Common myeloid progenitor, CD34-positive (primary cell): ENCODE measurements at regions not wholly inside any gene's neighbourhood (a gene's known extent, or its start where the extent isn't known, plus 50 kb on each side); places are given as distances from the start of the nearest gene placed in this dataset.
"Not testable (repeated sequence)": the region's sequence is repeated elsewhere in the genome, so short reads cannot be mapped to it uniquely, and the experiment has no call there.

Source experiments
- CTCF ChIA-PET: fragments of 350-600 bp; sonication (Branson Sonifier 250); formaldehyde crosslinking; loops from one replicate; lab custom pipeline; 2021; ENCODE audit warnings: antibody characterized with exemption; lab: Charles Lee
- POLR2A ChIA-PET: fragments of 350-600 bp; sonication (Branson Sonifier 250); formaldehyde crosslinking; loops from one replicate; lab custom pipeline; 2021; ENCODE audit warnings: antibody characterized with exemption; lab: Charles Lee
- DNase-seq, 3 donors: peaks; one replicate each; pipeline versions ENCODE4 v3.0.0 to v3.0.0-alpha.2; 2013
- H3K27ac ChIP-seq, 2 experiments: 1 replicate in 1 of 2; 2 replicates in 1 of 2; pipeline ENCODE4 v1.7.0; 2013; ENCODE audit warnings: inconsistent platforms in 2 of 2, low read length in 2 of 2, mild to moderate bottlenecking in 2 of 2, low read depth in 1 of 2, moderate library complexity in 1 of 2; ENCODE audit not compliant: severe bottlenecking in 2 of 2, insufficient read depth in 1 of 2, poor library complexity in 1 of 2
- H3K27me3 ChIP-seq, 5 experiments: replicated peaks in 2 of 5; 1 replicate in 3 of 5; 2 replicates in 2 of 5; pipeline versions ENCODE4 v1.6.1 to v1.7.0; 2013; ENCODE audit warnings: low read length in 4 of 5, mild to moderate bottlenecking in 2 of 5, moderate library complexity in 2 of 5, inconsistent platforms in 1 of 5; ENCODE audit not compliant: insufficient read depth in 5 of 5, control insufficient read depth in 4 of 5
- H3K36me3 ChIP-seq, 4 experiments: 1 replicate in 2 of 4; 2 replicates in 2 of 4; pipeline versions ENCODE4 v1.6.1 to v1.7.0; 2013; ENCODE audit warnings: low read length in 3 of 4, control low read depth in 1 of 4, mild to moderate bottlenecking in 1 of 4; ENCODE audit not compliant: control insufficient read depth in 4 of 4, insufficient read depth in 4 of 4
- H3K4me1 ChIP-seq, 4 experiments: 1 replicate in 3 of 4; 2 replicates in 1 of 4; pipeline versions ENCODE4 v1.6.1 to v1.7.1; 2013; ENCODE audit warnings: low read length in 3 of 4, mild to moderate bottlenecking in 3 of 4, control low read depth in 1 of 4, inconsistent platforms in 1 of 4, moderate library complexity in 1 of 4; ENCODE audit not compliant: control insufficient read depth in 4 of 4, insufficient read depth in 4 of 4; ENCODE audit errors: control extremely low read depth in 1 of 4
- H3K4me3 ChIP-seq, 7 experiments: 1 replicate in 4 of 7; 2 replicates in 3 of 7; pipeline versions ENCODE4 v1.5.1 to v1.7.0; 2013; ENCODE audit warnings: mild to moderate bottlenecking in 7 of 7, low read length in 6 of 7, moderate library complexity in 6 of 7, inconsistent platforms in 2 of 7, low read depth in 2 of 7, control low read depth in 1 of 7; ENCODE audit not compliant: insufficient read depth in 4 of 7, control insufficient read depth in 1 of 7; ENCODE audit errors: extremely low read depth in 1 of 7
- H3K9me3 ChIP-seq, 5 experiments: 1 replicate in 4 of 5; 2 replicates in 1 of 5; pipeline versions ENCODE4 v1.6.1 to v1.7.1; 2013; ENCODE audit warnings: low read length in 4 of 5, mild to moderate bottlenecking in 2 of 5, inconsistent platforms in 1 of 5, low read depth in 1 of 5, moderate library complexity in 1 of 5; ENCODE audit not compliant: control insufficient read depth in 4 of 5, insufficient read depth in 2 of 5; ENCODE audit errors: control extremely low read depth in 1 of 5
- WGBS: methylation state at CpG from one replicate; pipeline ENCODE4 v1.1.5; 2013; ENCODE audit not compliant: insufficient coverage; 5-methylcytosine and 5-hydroxymethylcytosine counted together

- POLR2A ChIA-PET = no interaction called here
- no CpG with 5 or more reads among the region's 1 CpG for WGBS
- no peaks in the 10 kb centered on the region for H3K36me3 ChIP-seq
- H3K27me3 ChIP-seq = no peaks in the 10 kb centered on the region
- no peak overlapping the region for H3K27ac ChIP-seq
- H3K4me3 ChIP-seq = no peak overlapping the region
- no peak for DNase-seq
- H3K9me3 ChIP-seq = no peaks in the 10 kb centered on the region
- CTCF ChIA-PET = no interaction called here
- no peaks in the 10 kb centered on the region for H3K4me1 ChIP-seq
Measured at GRCh38 chr11:42972741-42973140, 339.1 kb upstream of the API5 start.

- no peaks in the 10 kb centered on the region for H3K27me3 ChIP-seq
- POLR2A ChIA-PET = no interaction called here
- WGBS = 77% methylated on average over 4 of the region's 4 CpGs
- no peak for DNase-seq
- H3K4me3 ChIP-seq = no peak overlapping the region
- H3K36me3 ChIP-seq = no peaks in the 10 kb centered on the region
- H3K9me3 ChIP-seq = no peaks in the 10 kb centered on the region
- CTCF ChIA-PET = no interaction called here
- no peak overlapping the region for H3K27ac ChIP-seq
- no peaks in the 10 kb centered on the region for H3K4me1 ChIP-seq
Measured at GRCh38 chr11:42974510-42975179, 337.2 kb upstream of the API5 start.

GRCh38 chr11:42975180-42975529 lies 336.6 kb upstream of the API5 start:
- ChIA-PET POLR2A (no interaction called here), CTCF (no interaction called here)
- no peaks in the 10 kb centered on the region for H3K36me3 ChIP-seq
- no peak overlapping the region for H3K27ac ChIP-seq
- DNase-seq = no peak
- no peaks in the 10 kb centered on the region for H3K4me1 ChIP-seq
- no peak overlapping the region for H3K4me3 ChIP-seq
- H3K9me3 ChIP-seq = no peaks in the 10 kb centered on the region
- no peaks in the 10 kb centered on the region for H3K27me3 ChIP-seq
- 0% methylated on average over 1 of the region's 1 CpG for WGBS

GRCh38 chr11:42976636-42977217 lies 335.1 kb upstream of the API5 start:
- no peak overlapping the region for H3K27ac ChIP-seq
- no peaks in the 10 kb centered on the region for H3K36me3 ChIP-seq
- no peak for DNase-seq
- no peaks in the 10 kb centered on the region for H3K4me1 ChIP-seq
- H3K4me3 ChIP-seq = no peak overlapping the region
- 100% methylated on average over 1 of the region's 1 CpG for WGBS
- ChIA-PET POLR2A (no interaction called here), CTCF (no interaction called here)
- no peaks in the 10 kb centered on the region for H3K9me3 ChIP-seq
- no peaks in the 10 kb centered on the region for H3K27me3 ChIP-seq

GRCh38 chr11:42992594-42992993 lies 319.2 kb upstream of the API5 start:
- no peaks in the 10 kb centered on the region for H3K9me3 ChIP-seq
- no peaks in the 10 kb centered on the region for H3K36me3 ChIP-seq
- H3K27me3 ChIP-seq = no peaks in the 10 kb centered on the region
- ChIA-PET CTCF (no interaction called here), POLR2A (no interaction called here)
- H3K4me1 ChIP-seq = no peaks in the 10 kb centered on the region
- WGBS = no CpG with 5 or more reads among the region's 2 CpGs
- DNase-seq = no peak
- no peak overlapping the region for H3K27ac ChIP-seq
- no peak overlapping the region for H3K4me3 ChIP-seq

GRCh38 chr11:42996421-42997307 lies 315.1 kb upstream of the API5 start:
- DNase-seq = no peak
- no peaks in the 10 kb centered on the region for H3K9me3 ChIP-seq
- H3K27ac ChIP-seq = no peak overlapping the region
- H3K4me3 ChIP-seq = no peak overlapping the region
- WGBS = 80% methylated on average over 6 of the region's 9 CpGs
- CTCF ChIA-PET = no interaction called here
- no peaks in the 10 kb centered on the region for H3K4me1 ChIP-seq
- no peaks in the 10 kb centered on the region for H3K27me3 ChIP-seq
- no peaks in the 10 kb centered on the region for H3K36me3 ChIP-seq
- POLR2A ChIA-PET = no interaction called here

- H3K27me3 ChIP-seq, H3K4me3 ChIP-seq, DNase-seq, H3K27ac ChIP-seq, CTCF ChIA-PET, H3K4me1 ChIP-seq, H3K36me3 ChIP-seq, POLR2A ChIA-PET, H3K9me3 ChIP-seq: not testable (repeated sequence)
- 93% methylated on average over 8 of the region's 10 CpGs for WGBS
Measured at GRCh38 chr11:43004879-43005278, 306.9 kb upstream of the API5 start.
